GM06990 (cell line): ENCODE measurements at regions not wholly inside any gene's neighbourhood (a gene's known extent, or its start where the extent isn't known, plus 50 kb on each side); places are given as distances from the start of the nearest gene placed in this dataset.

ENCODE experiments used
- DNase-seq: peaks from one replicate; pipeline ENCODE4 v3.0.0-alpha.2; 2011; ENCODE audit not compliant: insufficient read length; ENCODE audit errors: extremely low read depth
- H3K27me3 ChIP-seq: replicated peaks from 2 replicates; pipeline ENCODE4 v1.6.0; 2011; ENCODE audit warnings: low read length; ENCODE audit not compliant: control insufficient read depth, insufficient read depth
- H3K36me3 ChIP-seq: 2 replicates; pipeline ENCODE4 v1.5.1; 2011; ENCODE audit warnings: low read length; ENCODE audit not compliant: control insufficient read depth, insufficient read depth
- H3K4me3 ChIP-seq: replicated peaks from 2 replicates; pipeline ENCODE4 v1.5.1; 2011; ENCODE audit warnings: low read depth, mild to moderate bottlenecking, control low read depth, low read length
- TF ChIP-seq, protein P1 (sequence below): IDR thresholded peaks from 2 replicates; pipeline ENCODE4 v1.5.1; 2011; ENCODE audit warnings: low read length, control low read depth, mild to moderate bottlenecking, inconsistent platforms; ENCODE audit not compliant: insufficient read depth, poor library complexity, severe bottlenecking

DNA sequence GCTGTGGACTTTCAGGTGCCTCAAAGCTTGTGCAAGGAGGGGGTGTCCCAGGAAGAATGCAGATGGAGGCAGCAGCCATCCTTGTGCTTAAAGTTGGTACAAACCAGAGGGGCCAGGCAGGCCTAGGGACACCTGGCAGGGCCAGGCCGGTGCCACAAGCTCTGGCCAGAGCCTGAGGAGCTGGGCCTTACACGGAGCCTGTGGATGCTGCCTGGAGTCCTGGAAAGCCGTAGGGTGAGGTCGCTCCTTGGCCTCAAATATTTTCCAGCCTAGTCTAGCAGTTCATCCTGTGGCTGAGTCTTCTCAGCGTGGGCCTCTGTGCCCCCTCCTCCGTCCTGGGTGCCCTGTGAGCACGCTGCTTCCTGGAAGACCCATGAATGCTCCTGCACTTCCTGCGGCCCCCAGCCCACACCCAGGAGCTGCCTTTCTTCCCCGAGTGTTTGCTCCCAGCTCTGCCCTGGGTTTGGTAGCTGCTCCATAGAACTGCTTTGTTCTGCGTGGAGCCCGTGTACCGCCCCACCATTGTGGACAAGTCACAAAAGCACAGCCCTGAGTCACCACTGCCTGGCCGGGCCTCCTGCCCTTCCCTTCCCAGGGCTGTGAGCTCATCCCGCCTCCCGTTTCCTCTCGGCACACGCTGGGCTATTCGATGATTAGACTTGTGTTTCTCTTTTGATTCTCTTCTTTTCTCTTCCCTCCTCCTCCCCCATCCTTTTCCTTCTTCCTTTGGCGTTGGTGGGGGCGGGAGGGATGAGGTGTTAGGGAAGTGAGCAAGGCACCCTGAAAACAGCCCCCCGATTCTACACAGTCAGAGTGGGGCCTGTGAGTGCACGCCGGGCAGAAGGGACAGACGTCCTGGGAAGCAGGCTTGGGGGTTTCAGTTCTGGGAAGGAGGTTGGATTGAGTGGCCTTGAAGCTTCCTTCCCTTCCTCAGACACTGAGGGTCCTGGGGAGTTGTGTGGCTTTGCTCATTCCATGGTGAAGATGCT, 73.2 kb upstream of the SHH start:
- TF ChIP-seq, protein P1, sequence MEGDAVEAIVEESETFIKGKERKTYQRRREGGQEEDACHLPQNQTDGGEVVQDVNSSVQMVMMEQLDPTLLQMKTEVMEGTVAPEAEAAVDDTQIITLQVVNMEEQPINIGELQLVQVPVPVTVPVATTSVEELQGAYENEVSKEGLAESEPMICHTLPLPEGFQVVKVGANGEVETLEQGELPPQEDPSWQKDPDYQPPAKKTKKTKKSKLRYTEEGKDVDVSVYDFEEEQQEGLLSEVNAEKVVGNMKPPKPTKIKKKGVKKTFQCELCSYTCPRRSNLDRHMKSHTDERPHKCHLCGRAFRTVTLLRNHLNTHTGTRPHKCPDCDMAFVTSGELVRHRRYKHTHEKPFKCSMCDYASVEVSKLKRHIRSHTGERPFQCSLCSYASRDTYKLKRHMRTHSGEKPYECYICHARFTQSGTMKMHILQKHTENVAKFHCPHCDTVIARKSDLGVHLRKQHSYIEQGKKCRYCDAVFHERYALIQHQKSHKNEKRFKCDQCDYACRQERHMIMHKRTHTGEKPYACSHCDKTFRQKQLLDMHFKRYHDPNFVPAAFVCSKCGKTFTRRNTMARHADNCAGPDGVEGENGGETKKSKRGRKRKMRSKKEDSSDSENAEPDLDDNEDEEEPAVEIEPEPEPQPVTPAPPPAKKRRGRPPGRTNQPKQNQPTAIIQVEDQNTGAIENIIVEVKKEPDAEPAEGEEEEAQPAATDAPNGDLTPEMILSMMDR, result no peak
- H3K4me3 ChIP-seq, result no peak overlapping the region
- DNase-seq, result no peak
- H3K36me3 ChIP-seq, result no peaks in the 10 kb centered on the region
- no peaks in the 10 kb centered on the region for H3K27me3 ChIP-seq

DNA sequence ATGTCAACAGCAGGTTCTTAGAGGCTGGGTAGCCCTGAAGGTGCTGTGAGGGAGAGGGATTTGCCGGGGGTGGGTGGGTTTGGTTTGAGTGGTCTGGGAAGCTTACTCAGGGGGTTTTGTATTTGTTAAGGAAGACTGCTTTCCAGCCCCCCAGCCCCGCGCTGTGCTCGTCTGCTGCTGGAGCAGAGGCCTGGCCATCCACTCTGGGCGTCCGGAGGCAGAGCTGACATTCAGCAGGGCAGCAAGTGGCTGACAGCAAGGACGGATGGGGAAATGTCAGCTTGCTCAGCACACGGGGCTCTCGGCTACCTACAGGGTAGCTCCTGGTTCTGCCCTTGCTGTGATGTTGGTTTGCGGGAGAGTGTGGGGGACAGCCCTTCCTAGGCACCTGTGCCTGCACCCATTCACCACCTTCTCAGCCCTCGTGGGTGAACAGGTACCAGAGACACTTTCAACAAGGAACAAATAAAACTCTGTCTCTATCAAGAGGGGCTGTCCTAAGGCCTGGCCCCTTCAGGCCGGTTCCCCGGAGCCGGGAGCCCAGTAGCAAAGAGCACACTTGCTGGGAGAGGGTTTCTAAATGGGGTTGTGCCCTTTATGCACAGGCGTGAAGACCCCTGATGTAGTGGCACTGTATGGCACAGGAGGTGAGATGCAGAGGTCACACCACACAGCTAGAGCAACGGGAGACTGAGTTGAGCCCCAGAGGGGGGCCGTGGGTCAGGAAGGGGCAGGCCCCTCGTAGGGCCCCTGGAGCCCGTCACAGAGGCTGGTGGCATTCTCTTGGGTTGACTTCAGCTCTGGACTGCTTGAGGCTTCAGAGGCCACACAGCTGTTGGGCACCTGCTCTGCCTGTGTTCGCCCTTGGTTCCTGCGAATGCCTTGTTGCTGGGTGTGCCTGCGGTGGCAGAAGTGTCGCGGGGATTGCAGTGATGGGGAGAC, 72.2 kb upstream of the SHH start:
- DNase-seq, result no peak
- H3K27me3 ChIP-seq, result no peaks in the 10 kb centered on the region

DNA sequence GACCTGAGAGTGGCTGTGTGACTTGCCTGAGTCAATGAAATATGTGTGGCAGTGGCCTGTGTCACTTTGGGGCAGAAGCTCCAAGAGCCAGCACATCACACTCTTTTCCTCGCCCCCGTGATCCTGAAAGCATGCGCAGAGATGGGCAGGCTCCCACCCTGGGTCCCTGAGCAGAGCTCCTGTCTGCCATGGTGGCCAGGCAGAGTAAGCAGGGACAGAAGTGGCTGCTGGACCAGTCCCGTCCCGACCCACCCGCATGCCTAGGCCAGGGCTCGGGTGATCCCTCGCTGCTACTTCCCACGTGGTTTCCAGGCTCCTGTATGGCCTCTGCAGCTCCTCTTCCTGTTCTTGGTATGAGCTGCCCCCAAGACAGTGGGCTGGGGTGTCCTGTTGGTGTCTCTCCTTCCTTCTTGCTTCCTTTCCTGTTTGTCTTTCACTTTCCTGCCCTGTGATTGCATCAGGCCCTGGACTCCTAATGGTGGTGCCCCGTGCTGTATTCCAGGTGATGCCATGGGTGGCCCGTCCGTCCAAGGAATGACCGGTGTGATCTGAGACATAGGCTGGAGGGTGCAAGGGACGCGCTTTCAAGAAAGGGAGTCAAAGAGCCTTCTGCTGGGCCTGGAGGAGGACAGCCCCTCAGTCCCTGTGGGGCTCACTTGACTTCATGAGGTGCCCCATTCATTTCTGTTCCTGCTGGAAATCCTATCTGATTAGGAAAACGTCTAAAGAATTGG, 71.4 kb upstream of the SHH start:
- no peaks in the 10 kb centered on the region for H3K36me3 ChIP-seq
- no peak overlapping the region for H3K4me3 ChIP-seq
- no peak for DNase-seq
- TF ChIP-seq, protein P1, result no peak
- H3K27me3 ChIP-seq, result no peaks in the 10 kb centered on the region

More for the DNA sequence above, 72.2 kb upstream of the SHH start:
- TF ChIP-seq, protein P1, result no peak
- H3K4me3 ChIP-seq, result no peak overlapping the region
- H3K36me3 ChIP-seq, result no peaks in the 10 kb centered on the region

DNA sequence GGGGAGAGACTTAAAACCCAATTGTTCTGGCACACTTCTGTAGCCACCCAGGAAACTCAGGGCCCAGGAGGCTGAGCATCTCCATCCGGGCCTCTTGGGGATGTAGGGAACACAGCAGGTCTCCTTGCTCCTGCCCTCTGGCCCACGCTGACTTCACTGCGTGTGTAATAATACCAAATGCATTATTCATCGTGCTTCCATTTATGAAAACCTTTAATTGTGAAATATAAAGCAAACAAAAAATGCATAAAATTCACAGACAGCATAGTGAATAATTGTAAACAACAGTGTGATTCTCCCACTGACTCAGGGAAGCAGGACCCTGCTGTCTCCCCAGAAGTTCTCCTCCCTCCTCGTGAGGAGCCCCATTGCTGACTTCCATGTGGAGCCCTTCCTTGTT, 70.3 kb upstream of the SHH start:
- H3K36me3 ChIP-seq, result no peaks in the 10 kb centered on the region
- DNase-seq, result no peak
- H3K27me3 ChIP-seq, result no peaks in the 10 kb centered on the region
- TF ChIP-seq, protein P1, result no peak
- H3K4me3 ChIP-seq, result no peak overlapping the region
